NT2/D1 (cell line): ENCODE measurements at regions not wholly inside any gene's neighbourhood (a gene's known extent, or its start where the extent isn't known, plus 50 kb on each side); places are given as distances from the start of the nearest gene placed in this dataset.

ENCODE experiments used
- SUZ12 ChIP-seq: IDR thresholded peaks from 2 replicates; pipeline ENCODE4 v1.6.1; 2011; ENCODE audit not compliant: insufficient read length, insufficient read depth; ENCODE audit errors: extremely low read depth
- YY1 ChIP-seq: IDR thresholded peaks from 2 replicates; pipeline ENCODE4 v1.6.1; 2011; ENCODE audit not compliant: insufficient read length, insufficient read depth
- ZNF274 ChIP-seq: IDR thresholded peaks from 2 replicates; pipeline ENCODE4 v1.6.1; 2011; ENCODE audit warnings: mild to moderate bottlenecking, low read depth, low read length

GRCh38 chr7:68444042-68444441 lies 1154.2 kb upstream of the AUTS2 start:
- no peak for TF ChIP-seq YY1
- TF ChIP-seq ZNF274, result no peak
- no peak for TF ChIP-seq SUZ12
